HL-60/S4 treated with phorbol 12-myristate 13-acetate at 8.2 ng/mL for 4 days and 3 days (cell line): ENCODE measurements at regions not wholly inside any gene's neighbourhood (a gene's known extent, or its start where the extent isn't known, plus 50 kb on each side); places are given as distances from the start of the nearest gene placed in this dataset.

Experiments used
- in situ Hi-C: fragments of 300-500 bp; cut with MboI; formaldehyde crosslinking; loops from 2 replicates; pipeline ENCODE4 v1.15.0; 2022; ENCODE audit warnings: low sequenced_read_pairs

GRCh38 chr2:65522922-65523321, 90.5 kb upstream of the SPRED2 start:
- in situ Hi-C loops: no loop called here

- in situ Hi-C loops: no loop called here
These were observed 86.4 kb upstream of the SPRED2 start for GRCh38 chr2:65518751-65519150.

DNA sequence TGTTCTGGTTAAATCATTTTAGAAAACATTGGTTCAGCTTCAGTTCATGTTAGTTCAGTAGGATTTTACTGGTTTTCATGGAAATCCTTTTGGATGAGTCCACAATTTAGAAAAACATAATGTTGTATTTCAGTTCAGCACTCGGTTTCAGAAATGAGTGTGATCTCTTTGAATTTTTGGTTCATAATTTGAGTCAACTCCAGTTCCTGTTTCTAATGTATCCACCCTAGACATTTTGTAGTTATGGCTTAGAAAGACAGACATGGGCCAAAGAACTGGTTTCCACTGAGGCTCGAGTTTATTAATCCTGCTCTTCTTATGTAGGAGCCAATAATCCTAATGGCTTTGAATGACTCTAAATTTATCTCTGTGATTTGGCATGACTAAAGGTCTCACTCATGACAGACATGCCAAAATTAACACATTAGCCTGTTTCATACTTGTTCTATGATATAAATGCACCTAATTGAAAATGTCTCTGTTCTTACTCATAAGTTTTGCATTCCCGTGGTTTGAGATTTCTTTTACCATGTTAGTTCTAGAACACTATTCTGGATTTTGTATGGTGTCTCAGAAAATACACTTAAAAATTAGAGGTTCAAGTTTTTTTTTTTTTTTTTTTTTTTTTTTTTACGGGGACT, 82.3 kb upstream of the SPRED2 start:
- in situ Hi-C loops: no loop called here

- in situ Hi-C loops: no loop called here
These were observed 80.4 kb upstream of the SPRED2 start for GRCh38 chr2:65512783-65513182.

- in situ Hi-C loops: no loop called here
These were observed 78.9 kb upstream of the SPRED2 start for GRCh38 chr2:65511306-65511705.

GRCh38 chr2:65508225-65508624, 75.8 kb upstream of the SPRED2 start:
- in situ Hi-C loops: no loop called here

GRCh38 chr2:65507102-65508069, 75.0 kb upstream of the SPRED2 start:
- in situ Hi-C loops: no loop called here

DNA sequence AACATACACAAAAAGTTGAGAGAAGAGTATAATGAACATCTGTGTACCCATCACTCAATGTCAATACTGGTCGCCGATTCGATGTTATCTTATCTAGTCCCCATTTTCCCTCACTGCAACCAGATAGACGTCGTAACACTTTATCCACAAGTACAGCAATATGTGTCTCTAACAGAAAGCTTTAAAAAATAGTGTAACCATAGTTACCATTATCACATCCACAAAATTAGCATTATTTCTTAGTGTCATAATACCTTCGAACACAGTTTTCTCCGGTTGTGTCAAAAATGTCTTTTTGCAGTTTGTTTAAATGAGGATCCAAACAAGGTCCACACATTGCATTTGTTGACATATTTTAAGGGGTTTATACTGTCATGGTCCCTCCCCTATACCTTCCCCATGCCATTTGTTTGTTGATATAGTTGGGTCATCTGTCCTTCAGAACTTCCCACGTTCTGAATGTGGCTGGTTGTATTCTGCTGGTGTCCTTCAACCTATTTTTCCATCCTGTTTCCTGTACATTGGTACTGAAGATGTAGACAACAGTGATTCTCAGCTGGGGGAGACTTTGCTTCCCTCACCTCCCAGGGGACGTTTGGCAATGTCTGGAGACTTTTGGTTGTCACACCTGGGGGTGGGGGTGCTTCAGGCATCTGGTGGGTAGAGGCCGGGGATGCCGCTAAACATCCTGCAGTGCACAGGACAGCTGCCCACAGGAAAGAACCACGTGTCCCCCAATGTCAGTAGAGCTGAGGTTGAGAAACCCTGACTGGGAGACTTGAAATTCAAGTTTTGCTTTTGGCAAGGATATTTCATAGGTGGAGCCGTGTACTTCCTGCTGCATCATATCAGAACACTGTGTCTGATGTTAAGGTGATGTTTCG, 72.7 kb upstream of the SPRED2 start:
- in situ Hi-C loops: no loop called here

DNA sequence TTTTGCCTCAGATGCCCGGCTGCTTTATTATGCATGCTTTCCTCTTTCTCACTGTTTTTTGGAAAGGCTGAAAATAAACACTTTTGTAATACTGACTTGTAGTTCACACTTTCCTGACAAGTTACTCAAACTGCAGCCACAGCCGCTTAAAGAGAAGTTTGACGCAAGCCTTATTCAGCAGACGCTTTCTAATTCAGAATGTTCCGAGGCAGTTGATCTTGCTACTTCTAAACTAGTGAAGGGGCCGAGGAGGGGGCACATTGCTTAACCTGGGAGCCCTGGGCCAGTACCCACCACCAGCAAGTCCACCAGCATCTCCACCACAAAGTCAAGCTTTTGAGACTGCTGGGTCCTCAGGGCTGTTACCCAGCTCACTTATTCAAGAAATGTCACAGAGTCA, 71.8 kb upstream of the SPRED2 start:
- in situ Hi-C loops: no loop called here

DNA sequence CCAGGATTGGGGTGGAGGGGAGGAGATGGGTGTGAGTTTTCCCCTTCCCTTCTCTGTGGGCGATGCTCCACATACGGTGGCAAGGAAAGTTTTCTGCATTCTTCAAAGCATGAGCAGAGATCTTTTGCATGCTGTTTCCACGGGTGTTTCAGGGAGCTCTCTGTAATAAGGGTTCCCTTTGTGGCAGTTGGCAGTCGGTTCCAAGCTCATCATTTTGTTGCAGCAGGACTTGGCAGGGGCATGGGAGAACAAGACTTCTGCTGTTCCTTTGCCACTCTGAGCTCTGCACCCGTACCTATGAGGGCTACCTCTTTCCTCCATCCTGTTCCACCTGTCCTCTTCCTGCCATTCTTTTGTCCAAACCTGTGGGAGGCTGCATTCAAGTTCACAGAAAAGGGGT, 71.3 kb upstream of the SPRED2 start:
- in situ Hi-C loops: no loop called here

DNA sequence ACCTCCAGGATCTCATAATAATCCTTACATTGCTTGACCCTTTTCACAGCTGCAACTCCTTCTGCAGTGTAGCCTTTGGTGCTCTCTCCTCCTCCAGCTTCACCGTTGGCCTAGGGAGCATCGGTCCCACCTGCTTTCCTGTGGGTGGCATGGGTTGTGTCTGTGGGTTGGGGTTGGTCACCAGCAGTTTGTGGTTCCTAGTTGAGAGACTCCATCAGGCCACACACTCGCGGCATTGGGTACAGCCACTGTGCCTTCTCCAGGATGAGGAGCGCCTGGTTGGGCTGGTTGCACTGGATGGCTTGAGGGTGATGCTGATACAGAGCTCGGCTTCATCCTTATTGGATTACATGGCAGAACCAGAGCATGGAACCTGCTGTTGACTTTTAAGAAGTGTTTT, 69.4 kb upstream of the SPRED2 start:
- in situ Hi-C loops: no loop called here

DNA sequence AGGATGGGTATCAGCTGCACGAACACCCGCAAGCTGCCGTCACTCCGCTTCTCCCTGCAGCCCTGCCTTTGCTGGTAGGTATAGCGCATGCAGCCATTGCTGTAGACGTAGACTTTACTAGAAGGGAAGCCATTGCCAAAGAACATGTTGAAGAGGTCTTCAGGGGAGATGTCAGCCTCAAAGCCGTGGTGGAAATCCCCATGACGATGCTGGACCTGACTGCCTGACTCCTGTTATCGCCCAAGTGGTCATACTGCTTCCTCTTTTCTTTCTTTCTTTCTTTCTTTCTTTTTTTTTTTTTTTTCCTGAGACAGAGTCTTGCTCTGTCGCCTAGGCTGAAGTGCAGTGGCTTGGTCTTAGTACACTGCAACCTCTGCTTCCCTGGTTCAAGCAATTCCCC, 68.7 kb upstream of the SPRED2 start:
- in situ Hi-C loops: no loop called here

DNA sequence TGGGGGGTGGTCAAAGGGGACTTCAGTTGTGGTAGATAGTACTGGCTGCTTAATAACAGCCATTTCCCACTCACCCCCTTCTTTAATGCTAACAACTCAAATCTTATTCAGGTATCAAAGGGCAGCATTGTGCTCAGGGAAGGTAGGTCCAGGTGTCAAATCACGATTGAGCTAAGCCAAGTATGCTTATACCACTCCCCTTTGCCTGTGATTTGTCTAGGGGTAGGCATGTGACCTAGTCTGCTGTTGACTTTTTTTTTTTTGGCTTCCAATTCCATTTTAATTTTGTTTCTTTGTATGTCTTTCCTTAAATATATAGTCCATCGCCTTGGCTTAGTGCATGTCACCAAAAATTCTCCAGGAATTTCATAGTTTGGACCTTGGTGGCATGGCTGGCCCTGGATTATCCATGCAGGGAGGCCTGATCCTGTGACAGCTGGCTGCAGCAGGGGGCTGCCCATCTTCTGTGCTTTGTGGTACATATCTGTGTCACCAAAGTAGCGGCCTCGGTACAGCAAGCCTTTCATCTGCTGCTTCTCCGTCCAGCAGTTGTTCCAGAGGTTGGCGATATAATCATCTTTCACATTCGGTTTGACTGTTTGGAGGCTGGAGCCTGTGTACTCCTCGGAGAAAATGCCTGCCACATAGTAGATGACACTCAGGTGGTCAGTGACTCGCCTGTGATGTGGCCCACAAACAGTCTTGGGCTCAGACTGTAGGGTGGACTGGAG, 68.1 kb upstream of the SPRED2 start:
- in situ Hi-C loops: no loop called here

GRCh38 chr2:65499216-65499615, 66.8 kb upstream of the SPRED2 start:
- in situ Hi-C loops: no loop called here

GRCh38 chr2:65498396-65498795, 66.0 kb upstream of the SPRED2 start:
- in situ Hi-C loops: no loop called here

DNA sequence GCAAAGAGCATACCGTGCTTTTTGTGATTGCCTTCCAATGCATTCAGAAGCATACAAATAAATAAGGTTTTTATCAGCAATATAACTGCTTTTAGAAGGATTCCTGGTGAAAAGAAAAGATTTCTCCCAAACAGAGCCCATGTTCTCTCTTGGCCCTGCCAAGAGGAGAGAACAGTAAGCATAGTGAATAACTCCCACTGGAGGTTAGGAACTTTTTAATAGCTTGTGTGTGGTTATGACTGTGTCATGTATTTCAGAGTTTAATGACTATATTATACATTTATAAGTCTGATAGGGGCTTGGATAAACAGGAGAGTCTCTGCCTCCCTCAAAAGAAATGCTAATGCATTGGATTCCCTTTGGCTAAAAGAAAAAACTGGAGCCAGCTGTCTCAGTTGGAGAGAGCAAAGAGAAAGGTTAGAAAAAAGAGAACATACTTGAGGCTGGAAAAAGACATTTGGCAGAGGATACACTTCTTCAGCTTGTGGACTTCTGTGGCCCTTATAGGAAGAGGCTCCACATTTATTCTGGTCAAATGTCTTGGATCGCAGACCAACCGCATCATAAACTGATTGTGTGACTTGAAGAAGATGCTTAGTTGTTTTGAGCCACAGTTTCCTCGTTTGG, 63.0 kb upstream of the SPRED2 start:
- in situ Hi-C loops: no loop called here

- in situ Hi-C loops: no loop called here
These were observed 61.7 kb upstream of the SPRED2 start for GRCh38 chr2:65494078-65494477.

DNA sequence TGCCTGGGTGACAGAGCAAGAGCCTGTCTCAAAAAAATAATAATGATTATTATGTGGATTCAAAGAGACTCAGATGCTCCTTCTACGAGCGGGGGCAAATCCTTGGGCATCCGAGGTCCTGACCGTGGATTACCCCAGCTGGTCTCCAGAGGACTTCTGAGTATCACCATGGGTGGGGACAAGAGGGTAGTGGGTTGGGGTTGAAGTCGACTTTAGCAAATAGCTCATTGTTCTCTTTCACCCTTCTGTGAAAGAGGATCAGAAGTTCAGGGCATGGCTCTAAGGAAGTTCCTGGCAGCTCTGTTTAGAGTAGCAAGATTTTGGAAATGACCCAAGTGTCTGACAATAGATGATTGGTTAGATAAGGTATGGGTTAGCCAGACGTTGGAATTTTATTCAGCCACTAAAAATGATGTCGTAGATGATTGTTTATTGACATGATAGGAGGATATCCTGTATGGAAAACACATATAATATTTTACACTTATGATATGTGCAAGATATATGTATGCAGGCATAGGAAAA, 59.0 kb upstream of the SPRED2 start:
- in situ Hi-C loops: no loop called here

DNA sequence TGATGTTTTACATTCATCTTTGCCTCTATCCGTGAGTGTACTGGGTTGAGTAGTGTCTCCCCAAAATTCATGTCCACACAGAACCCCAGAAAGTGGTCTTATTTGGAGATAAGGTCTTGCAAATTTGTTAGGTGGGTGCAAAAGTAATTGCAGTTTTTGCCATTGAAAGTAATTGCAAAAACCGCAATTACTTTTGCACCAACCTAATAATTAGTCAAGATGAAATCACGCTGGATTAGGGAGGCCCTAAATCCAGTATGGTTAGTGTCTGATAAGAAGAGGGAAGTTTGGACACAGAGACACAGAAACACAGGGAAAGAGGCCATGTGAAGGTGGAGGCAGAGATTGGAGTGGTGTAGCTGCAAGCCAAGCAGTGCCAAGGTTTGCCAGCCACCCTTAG, 57.8 kb upstream of the SPRED2 start:
- in situ Hi-C loops: no loop called here

DNA sequence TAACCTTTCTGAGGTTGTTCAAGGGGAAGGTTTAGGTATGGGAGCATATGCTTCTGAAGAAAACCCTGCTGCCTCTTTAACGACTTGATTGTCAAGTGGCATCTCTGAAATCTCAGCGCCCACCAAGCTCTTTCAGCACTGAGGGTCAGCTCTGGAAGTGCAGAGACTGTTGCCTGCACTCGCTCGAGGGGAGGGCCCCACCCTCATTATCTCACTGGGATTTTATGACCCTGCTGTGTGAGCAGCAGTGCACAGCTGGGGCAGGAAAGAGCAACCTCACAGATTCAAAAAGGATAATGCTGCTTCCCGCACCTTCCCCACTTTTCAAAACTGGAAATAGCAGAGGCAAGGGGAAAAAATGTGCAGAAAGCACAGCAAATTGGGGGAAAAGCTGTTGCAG, 56.9 kb upstream of the SPRED2 start:
- in situ Hi-C loops: no loop called here
